ENCODE measurements at regions not wholly inside any gene's neighbourhood (a gene's known extent, or its start where the extent isn't known, plus 50 kb on each side); places are given as distances from the start of the nearest gene placed in this dataset.
A peak's percentile ranks its signal among the peaks of the same experiment; 100 is the strongest.

DNA sequence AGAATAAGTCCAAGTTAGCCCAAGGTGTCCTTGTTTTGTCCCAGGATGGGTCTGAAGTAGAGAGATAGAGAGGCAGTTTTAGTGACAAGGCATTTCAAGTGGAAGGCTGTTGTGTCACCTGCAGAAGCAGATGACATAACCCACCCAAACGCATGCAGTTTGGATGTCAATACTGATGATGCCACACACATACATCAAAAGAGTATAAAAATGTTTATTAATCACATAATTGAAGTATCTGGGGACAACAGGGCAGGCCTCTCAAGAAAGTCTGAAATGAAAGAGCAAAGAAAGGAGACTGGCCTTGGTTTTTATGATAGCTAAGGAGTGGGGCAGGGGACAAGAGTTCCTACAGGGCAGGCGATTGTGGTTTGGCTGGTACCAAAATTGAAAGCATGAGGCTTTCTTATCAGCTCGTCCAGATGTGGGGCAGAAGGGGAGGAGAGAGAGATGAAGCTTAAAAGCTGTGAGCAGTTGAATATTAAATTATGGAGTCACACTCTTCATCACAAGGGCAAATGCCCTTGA is 78.4 kb upstream of the TSPAN8 start:
- DNase-seq (ENCODE audit: low read depth): no peak

DNA sequence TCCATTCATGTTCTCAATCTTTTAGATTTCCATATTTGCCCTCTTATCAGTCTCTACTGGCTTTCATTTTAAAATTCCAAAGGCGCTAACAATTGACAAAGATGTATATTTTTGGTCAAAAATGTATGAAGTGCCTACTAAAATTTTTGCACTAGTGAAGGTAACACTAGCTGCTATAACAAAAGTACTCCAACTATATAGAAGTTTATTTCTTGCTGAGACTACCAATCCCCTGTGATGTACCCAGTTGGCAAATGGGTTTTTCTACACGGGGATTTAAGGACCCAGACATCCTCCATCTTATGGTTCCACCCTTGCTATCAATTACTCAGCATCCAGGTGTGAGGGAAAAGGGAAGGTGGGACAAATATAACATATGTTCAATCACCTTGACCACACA is 75.3 kb upstream of the TSPAN8 start:
- DNase-seq (ENCODE audit: low read depth): no peak

DNA sequence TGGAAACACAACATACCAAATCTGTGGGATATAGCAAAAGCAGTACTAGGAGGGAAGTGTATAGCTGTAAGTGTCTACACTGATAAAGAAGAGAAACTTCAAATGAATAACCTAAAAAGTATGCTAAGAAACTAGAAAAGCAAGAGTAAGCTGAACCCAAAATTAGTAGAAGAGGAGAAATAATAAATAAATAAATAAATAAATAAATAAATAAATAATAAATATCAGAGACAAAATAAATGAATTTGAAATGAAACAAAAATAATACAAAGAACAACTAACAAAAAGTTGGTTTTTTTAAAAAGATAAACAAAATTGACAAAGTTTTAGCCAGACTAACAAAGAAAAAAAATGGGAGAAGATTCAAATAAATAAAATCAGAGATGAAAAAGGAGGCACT is 72.7 kb upstream of the TSPAN8 start:
- no peak for DNase-seq (ENCODE audit: low read depth)

- no peak for DNase-seq (ENCODE audit: low read depth)
These were observed 65.3 kb upstream of the TSPAN8 start for GRCh38 chr12:71223139-71223538.

DNA sequence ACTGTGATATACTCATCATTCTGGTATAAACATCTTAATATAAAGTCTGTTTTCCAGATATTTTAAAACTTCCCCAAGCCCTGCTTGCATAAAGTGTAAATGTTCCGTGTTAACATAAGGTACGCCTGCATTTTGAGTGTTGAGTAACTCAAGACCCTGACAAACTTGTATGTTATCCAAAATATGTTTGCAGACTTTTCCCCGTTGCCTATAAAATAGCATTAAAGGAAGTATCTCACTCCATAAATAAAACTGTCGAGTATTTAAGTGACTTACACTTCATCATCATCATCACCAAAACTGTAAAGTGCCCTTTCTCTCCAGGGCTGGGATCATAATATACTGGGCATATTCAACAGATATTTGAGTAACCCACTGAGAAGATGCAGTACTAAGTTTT is 64.6 kb upstream of the TSPAN8 start:
- DNase-seq (ENCODE audit: low read depth): no peak

- DNase-seq (ENCODE audit: low read depth): no peak
These were observed 62.5 kb upstream of the TSPAN8 start for GRCh38 chr12:71220260-71220659.

DNA sequence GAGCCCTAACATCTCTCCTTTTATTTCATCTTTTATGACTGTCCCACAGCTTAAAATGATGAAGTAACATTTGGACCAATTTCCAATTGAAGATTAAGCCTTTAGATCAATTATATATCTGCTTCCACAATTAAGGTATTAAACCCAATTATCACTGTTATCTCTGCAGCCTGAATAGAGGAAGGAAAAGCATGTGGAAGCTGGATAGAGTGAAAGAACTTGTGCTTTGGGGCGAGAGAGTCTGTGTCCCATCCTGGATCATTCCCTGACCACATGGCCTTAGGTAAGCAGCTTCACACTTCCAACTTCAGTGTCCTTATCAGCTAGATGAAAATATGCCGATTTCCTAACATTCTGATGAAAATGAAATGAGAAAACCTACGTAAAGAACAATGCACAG is 61.4 kb upstream of the TSPAN8 start:
- no peak for DNase-seq (ENCODE audit: low read depth)

- DNase-seq (ENCODE audit: low read depth): no peak
These were observed 60.8 kb upstream of the TSPAN8 start for GRCh38 chr12:71218616-71219015.

DNA sequence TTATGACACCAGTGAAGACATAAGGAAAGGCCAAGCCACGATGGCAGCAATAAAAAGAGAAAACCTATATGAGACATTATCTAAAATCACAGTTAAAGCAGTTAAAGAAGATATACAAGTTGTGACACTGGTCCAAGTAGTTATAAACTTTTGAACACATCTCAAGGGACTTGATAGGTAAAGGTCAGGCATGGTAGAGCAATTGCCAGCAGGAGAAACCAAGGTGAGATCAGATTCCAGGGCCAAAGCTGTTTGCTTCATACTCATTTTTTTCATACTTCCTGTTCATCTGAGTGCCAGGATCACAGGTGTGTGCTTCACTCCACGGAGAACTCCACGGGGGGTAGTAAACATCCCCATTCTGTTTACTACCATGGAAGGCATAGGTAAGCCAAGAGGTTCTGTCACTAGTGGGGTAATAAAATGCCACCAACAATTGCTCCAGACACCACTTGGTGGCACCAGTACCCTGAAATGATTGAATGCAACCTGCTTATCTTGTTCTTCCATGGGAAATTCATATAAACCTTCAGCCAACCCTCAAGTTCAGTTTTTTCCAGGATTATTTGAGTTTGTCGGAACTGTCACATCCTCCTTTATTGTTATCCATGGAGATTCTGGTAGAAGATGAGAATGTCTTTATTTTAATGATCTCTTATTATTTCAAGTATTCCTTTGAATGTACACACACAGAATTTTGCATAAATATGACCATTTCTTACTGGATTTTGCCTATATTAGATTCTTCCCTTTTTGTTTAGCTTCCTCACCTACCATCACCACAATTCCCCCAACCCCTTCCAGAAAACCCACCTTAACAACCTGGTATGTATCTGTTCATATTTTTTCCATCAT is 59.2 kb upstream of the TSPAN8 start:
- peak; percentile 45 for DNase-seq (ENCODE audit: low read depth)

DNA sequence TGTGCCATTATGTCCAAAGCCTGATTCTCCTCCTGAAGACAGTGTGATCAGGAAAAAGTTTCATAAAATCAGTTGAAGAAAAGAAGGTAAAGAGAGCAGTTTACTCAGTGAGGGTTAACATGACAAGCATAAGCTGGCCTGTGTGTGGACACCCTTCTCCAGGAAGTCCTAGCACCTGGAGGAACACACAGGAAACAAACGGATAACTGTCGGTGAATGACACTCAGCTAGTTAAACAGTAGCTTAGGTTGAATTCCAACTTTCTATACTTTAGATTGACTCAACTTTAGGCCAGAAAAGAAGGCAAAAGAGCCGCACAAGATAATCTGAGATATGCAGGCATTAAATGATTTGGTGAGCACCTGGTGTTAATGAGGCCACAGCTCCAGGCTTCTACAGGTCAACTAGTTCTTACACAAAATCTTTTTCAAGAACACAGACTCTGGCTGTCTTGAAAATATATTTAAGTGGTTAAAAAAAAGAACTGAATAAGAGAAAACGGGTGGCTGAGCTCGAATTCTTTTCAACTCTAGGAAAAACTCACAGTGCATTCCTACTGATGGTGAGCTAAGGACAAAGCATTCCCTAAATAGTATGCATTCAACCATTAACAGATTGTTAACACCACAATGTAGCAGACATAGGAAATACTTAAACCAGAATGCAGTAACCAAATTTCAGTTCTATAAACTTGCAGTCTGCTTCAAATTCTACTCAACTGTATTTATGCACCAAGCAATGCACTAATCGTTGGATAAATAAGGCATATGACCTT is 56.9 kb upstream of the TSPAN8 start:
- DNase-seq (ENCODE audit: low read depth): peak; percentile 14

DNA sequence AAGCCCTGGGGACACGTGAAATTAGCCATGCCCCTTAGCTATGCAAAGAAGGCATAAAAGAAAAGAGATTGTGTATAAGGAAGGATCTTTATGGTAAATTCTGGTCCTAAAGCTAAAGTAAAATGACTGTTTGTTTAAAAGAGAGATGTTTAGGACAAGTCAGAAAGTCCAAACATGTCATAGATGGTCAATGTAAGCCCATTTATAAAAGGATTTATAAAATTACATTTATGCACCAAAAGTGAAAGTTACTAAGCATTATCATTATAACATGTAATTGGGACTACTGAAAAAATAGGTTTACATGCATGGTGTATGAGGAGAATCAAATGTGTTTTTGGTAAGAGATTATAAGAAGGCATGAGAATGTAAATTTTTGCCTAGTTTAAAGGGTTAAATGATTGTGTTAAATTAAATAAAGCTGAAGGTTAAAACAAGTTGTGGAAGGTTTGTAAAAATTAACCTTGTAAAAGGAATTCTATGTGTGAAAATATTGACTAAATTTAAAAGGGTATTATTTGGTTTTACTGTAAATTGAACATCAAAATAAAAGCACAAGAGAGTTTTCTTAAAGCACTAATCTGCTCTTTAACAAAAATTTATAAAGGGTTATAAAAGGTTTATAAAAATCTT is 50.4 kb upstream of the TSPAN8 start:
- DNase-seq (ENCODE audit: low read depth): no peak
